ENCODE measurements at regions not wholly inside any gene's neighbourhood (a gene's known extent, or its start where the extent isn't known, plus 50 kb on each side); places are given as distances from the start of the nearest gene placed in this dataset.

DNA sequence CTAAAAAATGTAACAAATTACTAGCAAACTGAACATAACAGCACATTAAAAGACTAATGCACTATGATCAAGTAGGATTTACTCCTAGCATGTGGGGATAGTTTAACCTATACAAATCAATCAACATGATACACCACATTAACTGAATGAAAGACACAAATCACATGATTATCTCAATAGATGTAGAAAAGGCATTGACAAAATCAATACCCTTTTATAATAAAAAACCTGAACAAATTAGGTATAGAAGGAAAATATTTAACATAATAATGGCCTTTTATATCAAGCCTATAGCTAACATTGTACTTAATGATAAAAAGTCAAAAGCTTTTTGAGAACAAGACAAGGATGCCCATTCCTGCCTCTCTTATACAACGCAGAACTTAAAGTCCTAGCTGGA is 540.0 kb downstream of the RERGL start:
- no peak for DNase-seq
- Histone ChIP-seq H3K9me3 (peaks cover 0 to 41% (median 31%) of the 10 kb centered on the region in 8 donors), H3K27me3 (replicated peaks in 1 of 7) (no peaks in the 10 kb centered on the region), H3K4me1 (no peaks in the 10 kb centered on the region), H3K4me3 (no peak overlapping the region), H3K27ac (no peak overlapping the region), H3K36me3 (no peaks in the 10 kb centered on the region)
- TF ChIP-seq, protein P1, sequence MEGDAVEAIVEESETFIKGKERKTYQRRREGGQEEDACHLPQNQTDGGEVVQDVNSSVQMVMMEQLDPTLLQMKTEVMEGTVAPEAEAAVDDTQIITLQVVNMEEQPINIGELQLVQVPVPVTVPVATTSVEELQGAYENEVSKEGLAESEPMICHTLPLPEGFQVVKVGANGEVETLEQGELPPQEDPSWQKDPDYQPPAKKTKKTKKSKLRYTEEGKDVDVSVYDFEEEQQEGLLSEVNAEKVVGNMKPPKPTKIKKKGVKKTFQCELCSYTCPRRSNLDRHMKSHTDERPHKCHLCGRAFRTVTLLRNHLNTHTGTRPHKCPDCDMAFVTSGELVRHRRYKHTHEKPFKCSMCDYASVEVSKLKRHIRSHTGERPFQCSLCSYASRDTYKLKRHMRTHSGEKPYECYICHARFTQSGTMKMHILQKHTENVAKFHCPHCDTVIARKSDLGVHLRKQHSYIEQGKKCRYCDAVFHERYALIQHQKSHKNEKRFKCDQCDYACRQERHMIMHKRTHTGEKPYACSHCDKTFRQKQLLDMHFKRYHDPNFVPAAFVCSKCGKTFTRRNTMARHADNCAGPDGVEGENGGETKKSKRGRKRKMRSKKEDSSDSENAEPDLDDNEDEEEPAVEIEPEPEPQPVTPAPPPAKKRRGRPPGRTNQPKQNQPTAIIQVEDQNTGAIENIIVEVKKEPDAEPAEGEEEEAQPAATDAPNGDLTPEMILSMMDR (IDR thresholded peaks at IDR 0.05 in 8 of 11, conservative IDR thresholded peaks at IDR 0.05 in 3 of 11) = no peak
- TF ChIP-seq POLR2AphosphoS5 (IDR thresholded peaks at IDR 0.05) (no peak), POLR2A (IDR thresholded peaks at IDR 0.05) (no peak)
- intact Hi-C loops (cut with DNase I; ENCODE audit: low total_unique reads) = no loop called here
- 71 to 98% (median 82%) methylated on average over 1 of the region's 1 CpG for WGBS, 5 donors

DNA sequence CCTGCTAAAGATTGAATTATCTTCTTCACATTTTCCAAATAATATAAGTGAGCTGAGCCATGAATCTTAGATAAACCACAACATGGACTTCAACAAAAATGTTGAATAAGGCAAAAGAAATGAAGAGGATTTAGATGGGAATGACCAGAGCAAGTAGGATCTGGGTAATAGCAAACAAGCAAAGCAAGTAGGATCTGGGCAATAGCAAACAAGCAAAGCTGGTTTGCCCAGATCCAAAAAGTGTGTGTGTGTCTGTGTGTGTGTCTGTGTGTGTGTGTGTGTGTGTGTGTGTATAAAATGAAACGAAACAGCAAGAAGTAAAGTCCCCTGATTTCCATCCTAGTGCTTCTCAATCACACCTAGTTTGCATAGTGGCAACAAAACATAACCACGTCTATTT is 549.1 kb downstream of the RERGL start:
- H3K9me3 ChIP-seq = peaks cover 0 to 48% (median 32%) of the 10 kb centered on the region in 8 donors
- intact Hi-C loops (cut with DNase I; ENCODE audit: low total_unique reads) = no loop called here
- H3K36me3 ChIP-seq = no peaks in the 10 kb centered on the region
- H3K27me3 ChIP-seq (replicated peaks in 1 of 7) = no peaks in the 10 kb centered on the region
- 62 to 85% (median 67%) methylated on average over 2 of the region's 2 CpGs for WGBS, 5 donors
- TF ChIP-seq, protein P1 (IDR thresholded peaks at IDR 0.05 in 8 of 11, conservative IDR thresholded peaks at IDR 0.05 in 3 of 11) = no peak
- TF ChIP-seq POLR2A (IDR thresholded peaks at IDR 0.05) = no peak
- no peak for TF ChIP-seq POLR2AphosphoS5 (IDR thresholded peaks at IDR 0.05)
- H3K4me3 ChIP-seq = no peak overlapping the region
- DNase-seq = no peak
- no peaks in the 10 kb centered on the region for H3K4me1 ChIP-seq
- no peak overlapping the region for H3K27ac ChIP-seq

DNA sequence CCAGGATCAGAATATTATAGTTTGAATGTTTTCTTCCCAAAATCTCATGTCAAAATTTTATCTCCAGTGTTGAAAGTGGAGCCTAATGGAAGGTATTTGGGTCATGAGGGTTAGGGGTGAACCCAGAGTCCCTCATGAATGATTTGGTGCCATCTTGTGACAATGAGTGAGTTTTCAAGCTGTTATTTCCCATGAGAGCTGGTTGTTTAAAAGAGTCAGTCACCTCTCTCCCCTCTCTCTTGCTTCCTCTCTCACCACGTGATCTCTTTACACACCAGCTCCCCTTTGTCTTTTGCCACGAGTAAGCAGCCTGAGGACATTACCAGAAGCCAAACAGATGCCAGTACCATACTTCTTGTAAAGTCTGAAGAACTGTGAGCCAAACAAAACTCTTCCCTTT is 561.6 kb downstream of the RERGL start:
- TF ChIP-seq POLR2A (IDR thresholded peaks at IDR 0.05) = no peak
- Histone ChIP-seq H3K27ac (no peak overlapping the region), H3K4me1 (no peaks in the 10 kb centered on the region), H3K4me3 (no peak overlapping the region), H3K36me3 (no peaks in the 10 kb centered on the region), H3K27me3 (replicated peaks in 1 of 7) (no peaks in the 10 kb centered on the region), H3K9me3 (no peaks in the 10 kb centered on the region)
- WGBS, 5 donors = 9 to 18% (median 13%) methylated on average over 2 of the region's 2 CpGs
- intact Hi-C loops (cut with DNase I; ENCODE audit: low total_unique reads) = no loop called here
- no peak for DNase-seq

DNA sequence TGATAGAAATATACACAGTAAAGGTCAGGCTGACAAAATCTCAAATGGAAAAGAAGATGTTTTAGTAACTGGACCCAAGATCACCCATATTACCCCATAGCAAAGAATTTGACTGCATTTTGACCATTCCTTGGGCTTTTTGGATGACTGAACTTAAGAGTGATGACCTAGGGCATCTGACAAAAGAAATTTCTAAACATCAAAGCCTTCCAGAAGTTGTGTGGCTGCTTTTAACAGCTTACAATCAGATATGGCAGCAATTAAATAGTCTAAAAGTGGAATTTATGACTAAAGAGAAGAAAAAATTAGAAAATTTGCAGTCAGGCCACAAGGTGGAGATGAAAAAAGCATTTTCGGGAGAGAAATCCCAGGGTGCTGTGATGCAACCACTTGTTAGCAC is 563.0 kb downstream of the RERGL start:
- H3K27me3 ChIP-seq (replicated peaks in 1 of 7) = no peaks in the 10 kb centered on the region
- 68 to 93% (median 77%) methylated on average over 1 of the region's 1 CpG for WGBS, 5 donors
- intact Hi-C loops (cut with DNase I; ENCODE audit: low total_unique reads) = no loop called here
- H3K4me3 ChIP-seq = no peak overlapping the region
- DNase-seq = no peak
- H3K9me3 ChIP-seq = no peaks in the 10 kb centered on the region
- no peaks in the 10 kb centered on the region for H3K4me1 ChIP-seq
- TF ChIP-seq POLR2A (IDR thresholded peaks at IDR 0.05) (no peak), POLR2AphosphoS5 (IDR thresholded peaks at IDR 0.05) (no peak)
- TF ChIP-seq, protein P1 (IDR thresholded peaks at IDR 0.05 in 8 of 11, conservative IDR thresholded peaks at IDR 0.05 in 3 of 11) = no peak
- H3K27ac ChIP-seq = no peak overlapping the region
- no peaks in the 10 kb centered on the region for H3K36me3 ChIP-seq

DNA sequence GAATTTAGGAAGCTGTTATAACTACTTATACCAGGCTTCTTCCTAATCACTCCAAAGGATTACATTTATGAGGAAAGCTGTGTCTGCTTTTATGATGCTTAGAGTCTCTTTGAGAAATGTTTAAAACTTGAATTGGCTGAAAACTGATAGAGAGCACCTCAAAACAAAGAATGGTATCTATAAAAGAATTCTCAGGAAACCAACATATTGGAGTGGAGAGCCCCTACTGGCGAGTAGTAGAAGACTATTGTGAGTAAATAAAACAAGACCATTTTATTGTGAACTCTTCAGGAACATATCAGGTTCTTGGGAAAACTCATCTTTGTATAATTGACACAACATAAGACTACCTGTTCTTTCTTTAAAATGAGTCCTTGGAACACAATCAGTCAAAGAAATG is 578.6 kb downstream of the RERGL start:
- 31 to 56% (median 39%) methylated on average over 1 of the region's 1 CpG for WGBS, 5 donors
- DNase-seq = no peak
- Histone ChIP-seq H3K9me3 (peaks cover 0 to 7% (median 0%) of the 10 kb centered on the region in 8 donors), H3K36me3 (no peaks in the 10 kb centered on the region), H3K27ac (no peak overlapping the region), H3K4me1 (no peaks in the 10 kb centered on the region), H3K4me3 (no peak overlapping the region), H3K27me3 (replicated peaks in 1 of 7) (no peaks in the 10 kb centered on the region)
- TF ChIP-seq, protein P1 (IDR thresholded peaks at IDR 0.05 in 8 of 11, conservative IDR thresholded peaks at IDR 0.05 in 3 of 11) = no peak
- TF ChIP-seq POLR2AphosphoS5 (IDR thresholded peaks at IDR 0.05) = no peak
- no peak for TF ChIP-seq POLR2A (IDR thresholded peaks at IDR 0.05)
- intact Hi-C loops (cut with DNase I; ENCODE audit: low total_unique reads) = no loop called here

All from spleen (tissue), 11 donors.